Nephron progenitor cell (in vitro differentiated cells): ENCODE measurements at regions not wholly inside any gene's neighbourhood (a gene's known extent, or its start where the extent isn't known, plus 50 kb on each side); places are given as distances from the start of the nearest gene placed in this dataset.
A peak's percentile ranks its signal among the peaks of the same experiment; 100 is the strongest.

Experiments used
- DNase-seq: peaks from one replicate; pipeline ENCODE4 v3.0.0; 2021
- H3K27ac Mint-ChIP-seq: 2 replicates; pipeline ENCODE4 v1.8.0; 2021; ENCODE audit warnings: mild to moderate bottlenecking, moderate library complexity, mixed read lengths
- H3K27me3 Mint-ChIP-seq: 2 replicates; pipeline ENCODE4 v1.8.0; 2021; ENCODE audit warnings: mild to moderate bottlenecking, low read depth, mixed read lengths; ENCODE audit not compliant: poor library complexity
- H3K36me3 Mint-ChIP-seq: 2 replicates; pipeline ENCODE4 v1.8.0; 2021; ENCODE audit warnings: low read depth, mixed read lengths
- H3K4me1 Mint-ChIP-seq: 2 replicates; pipeline ENCODE4 v1.8.0; 2021; ENCODE audit warnings: mixed read lengths
- H3K4me3 Mint-ChIP-seq: 2 replicates; pipeline ENCODE4 v1.8.0; 2021; ENCODE audit warnings: mild to moderate bottlenecking, moderate library complexity, mixed read lengths
- H3K9me3 Mint-ChIP-seq: 2 replicates; pipeline ENCODE4 v1.8.0; 2021; ENCODE audit warnings: mild to moderate bottlenecking, moderate library complexity, mixed read lengths
- CTCF ChIP-seq: fragments of 200-600 bp; sonication (generic); IDR thresholded peaks from 2 replicates; pipeline ENCODE4 v1.5.0; 2021; ENCODE audit warnings: antibody characterized with exemption

- no peak for DNase-seq
- Mint-ChIP-seq H3K4me1 (peaks cover 9% of the 10 kb centered on the region), H3K4me3 (peak overlapping the region; percentile 86), H3K36me3 (no peaks in the 10 kb centered on the region), H3K27me3 (peaks cover 67% of the 10 kb centered on the region), H3K27ac (no peak overlapping the region), H3K9me3 (no peaks in the 10 kb centered on the region)
- no peak for TF ChIP-seq CTCF
These were observed 76.7 kb upstream of the IFNE start for GRCh38 chr9:21558615-21559401.

- peak; percentile 76 for DNase-seq
- Mint-ChIP-seq H3K27ac (no peak overlapping the region), H3K36me3 (no peaks in the 10 kb centered on the region), H3K4me1 (peaks cover 9% of the 10 kb centered on the region), H3K27me3 (peaks cover 74% of the 10 kb centered on the region), H3K4me3 (peak overlapping the region; percentile 81), H3K9me3 (no peaks in the 10 kb centered on the region)
- no peak for TF ChIP-seq CTCF
These were observed 77.5 kb upstream of the IFNE start for GRCh38 chr9:21559402-21560280.

GRCh38 chr9:21560281-21560745, 78.2 kb upstream of the IFNE start:
- TF ChIP-seq CTCF, result no peak
- no peaks in the 10 kb centered on the region for H3K36me3 Mint-ChIP-seq
- peak overlapping the region; percentile 81 for H3K4me3 Mint-ChIP-seq
- H3K9me3 Mint-ChIP-seq, result no peaks in the 10 kb centered on the region
- H3K27me3 Mint-ChIP-seq, result peaks cover 76% of the 10 kb centered on the region
- DNase-seq, result no peak
- no peak overlapping the region for H3K27ac Mint-ChIP-seq
- peaks cover 9% of the 10 kb centered on the region for H3K4me1 Mint-ChIP-seq

GRCh38 chr9:21561502-21561901, 79.4 kb upstream of the IFNE start:
- Mint-ChIP-seq H3K27me3 (peaks cover 80% of the 10 kb centered on the region), H3K4me3 (no peak overlapping the region)
- no peak for TF ChIP-seq CTCF

GRCh38 chr9:21564175-21564574, 82.1 kb upstream of the IFNE start:
- no peak for TF ChIP-seq CTCF
- H3K36me3 Mint-ChIP-seq, result no peaks in the 10 kb centered on the region
- H3K27me3 Mint-ChIP-seq, result peaks cover 64% of the 10 kb centered on the region
- H3K4me1 Mint-ChIP-seq, result no peaks in the 10 kb centered on the region
- H3K9me3 Mint-ChIP-seq, result no peaks in the 10 kb centered on the region
- no peak overlapping the region for H3K27ac Mint-ChIP-seq
- no peak for DNase-seq
- H3K4me3 Mint-ChIP-seq, result no peak overlapping the region

More at GRCh38 chr9:21561502-21561901, 79.4 kb upstream of the IFNE start:
- no peak for DNase-seq
- H3K27ac Mint-ChIP-seq, result no peak overlapping the region
- no peaks in the 10 kb centered on the region for H3K9me3 Mint-ChIP-seq
- H3K36me3 Mint-ChIP-seq, result no peaks in the 10 kb centered on the region
- peaks cover 9% of the 10 kb centered on the region for H3K4me1 Mint-ChIP-seq
